ENCODE measurements at regions not wholly inside any gene's neighbourhood (a gene's known extent, or its start where the extent isn't known, plus 50 kb on each side); places are given as distances from the start of the nearest gene placed in this dataset.

DNA sequence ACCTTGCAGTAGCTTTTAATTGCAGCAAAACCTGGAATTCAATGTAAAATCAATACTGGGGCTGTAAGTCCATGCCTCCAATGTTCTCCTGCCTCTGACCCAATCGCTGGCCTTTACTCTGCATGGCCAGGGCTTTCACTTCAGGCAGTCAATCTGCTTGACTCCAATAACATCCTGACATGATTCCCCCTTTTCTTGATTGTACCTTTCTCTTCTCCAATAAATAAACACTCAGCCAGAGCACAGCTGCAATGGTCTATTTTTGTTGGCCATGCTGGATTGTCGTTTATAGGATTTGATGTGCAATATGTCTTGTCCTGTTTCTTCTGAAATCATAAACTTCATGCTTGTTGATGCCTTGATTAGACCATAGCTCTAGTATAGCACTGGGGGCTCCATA is 97.8 kb upstream of the COL1A2 start:
- CTCF ChIA-PET: interaction anchor here (0.8 to 1.1 kb wide), 2 partner anchors 98 to 140 kb away, joined by 7 read pairs; partner anchors contain the start of gene COL1A2
- POLR2A ChIA-PET (ENCODE audit: unreplicated experiment): no interaction called here
- peaks cover 19% of the 10 kb centered on the region for H3K4me1 ChIP-seq (replicated peaks; ENCODE audit: insufficient read depth)
- no peak overlapping the region for H3K27ac ChIP-seq
- no peaks in the 10 kb centered on the region for H4K20me1 ChIP-seq (ENCODE audit: insufficient read depth)
- H3K27me3 ChIP-seq (ENCODE audit: insufficient read depth, low read depth): no peaks in the 10 kb centered on the region
- no peak overlapping the region for H3K4me3 ChIP-seq
- H3K9me3 ChIP-seq (ENCODE audit: insufficient read depth, low read depth): peaks cover 2% of the 10 kb centered on the region; the same call in 1 of the 2 replicates
- H3K36me3 ChIP-seq (ENCODE audit: low read depth): no peaks in the 10 kb centered on the region
- no peak for TF ChIP-seq EZH2 (IDR thresholded peaks at IDR 0.05; ENCODE audit: low read depth)
- TF ChIP-seq, protein P1, sequence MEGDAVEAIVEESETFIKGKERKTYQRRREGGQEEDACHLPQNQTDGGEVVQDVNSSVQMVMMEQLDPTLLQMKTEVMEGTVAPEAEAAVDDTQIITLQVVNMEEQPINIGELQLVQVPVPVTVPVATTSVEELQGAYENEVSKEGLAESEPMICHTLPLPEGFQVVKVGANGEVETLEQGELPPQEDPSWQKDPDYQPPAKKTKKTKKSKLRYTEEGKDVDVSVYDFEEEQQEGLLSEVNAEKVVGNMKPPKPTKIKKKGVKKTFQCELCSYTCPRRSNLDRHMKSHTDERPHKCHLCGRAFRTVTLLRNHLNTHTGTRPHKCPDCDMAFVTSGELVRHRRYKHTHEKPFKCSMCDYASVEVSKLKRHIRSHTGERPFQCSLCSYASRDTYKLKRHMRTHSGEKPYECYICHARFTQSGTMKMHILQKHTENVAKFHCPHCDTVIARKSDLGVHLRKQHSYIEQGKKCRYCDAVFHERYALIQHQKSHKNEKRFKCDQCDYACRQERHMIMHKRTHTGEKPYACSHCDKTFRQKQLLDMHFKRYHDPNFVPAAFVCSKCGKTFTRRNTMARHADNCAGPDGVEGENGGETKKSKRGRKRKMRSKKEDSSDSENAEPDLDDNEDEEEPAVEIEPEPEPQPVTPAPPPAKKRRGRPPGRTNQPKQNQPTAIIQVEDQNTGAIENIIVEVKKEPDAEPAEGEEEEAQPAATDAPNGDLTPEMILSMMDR (conservative IDR thresholded peaks at IDR 0.05): no peak
- no peak overlapping the region for H2AFZ ChIP-seq
- H3F3A ChIP-seq (ENCODE audit: insufficient read depth, low read depth): peaks cover 6% of the 10 kb centered on the region; the same call in 1 of the 2 replicates
- DNase-seq: no peak
- intact Hi-C loops (cut with micrococcal nuclease; ENCODE audit: unreplicated experiment): no loop called here
- H3K79me2 ChIP-seq (ENCODE audit: low read depth): no peaks in the 10 kb centered on the region
- no peak overlapping the region for H3K4me2 ChIP-seq
- no TSS peak for BruUV-seq (replicated peaks)
- no peaks in the 10 kb centered on the region for H3K9me2 ChIP-seq (ENCODE audit: insufficient read depth)

DNA sequence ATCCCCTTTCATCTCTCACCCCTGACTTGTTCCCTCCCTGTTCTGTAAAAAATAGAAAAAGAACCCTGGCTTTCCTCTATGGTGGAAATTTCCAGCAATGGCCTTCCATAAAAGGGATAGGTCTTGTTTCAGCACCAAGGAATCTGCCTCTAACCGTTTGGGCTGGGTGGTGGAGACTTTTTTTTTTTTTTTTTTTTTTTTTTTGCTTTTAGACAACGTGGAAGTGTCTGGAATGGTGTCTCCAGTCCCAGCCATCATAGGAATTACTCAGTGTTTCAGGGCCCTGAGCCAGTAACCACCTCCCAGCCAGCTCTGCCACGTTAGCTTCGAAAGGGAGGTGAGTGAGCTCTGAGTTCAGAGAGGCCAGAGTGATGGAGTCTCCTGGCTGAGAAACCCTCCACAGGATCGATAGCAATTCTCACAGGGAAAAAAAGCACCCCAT is 97.3 kb upstream of the COL1A2 start:
- peak in 1 of 2 experiments; percentile 8 for DNase-seq

DNA sequence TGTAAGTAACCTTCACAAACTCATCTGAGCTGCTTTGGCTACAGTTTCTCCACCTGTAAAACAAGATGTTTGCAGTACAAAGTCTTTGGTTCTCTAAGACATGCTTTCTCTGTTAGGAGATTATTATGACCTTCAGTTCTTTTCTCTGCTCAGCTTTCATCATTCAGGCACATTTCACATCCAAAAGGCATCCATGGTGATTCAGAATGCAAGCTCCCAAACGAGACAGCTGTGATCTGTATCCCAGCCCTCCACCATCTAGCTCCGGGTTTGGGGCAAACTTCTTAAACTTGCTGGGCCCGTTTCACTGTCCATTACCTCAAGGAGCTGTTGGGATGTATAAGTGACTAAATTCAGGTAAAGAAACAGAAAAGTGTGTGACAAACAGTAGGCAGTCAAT is 95.8 kb upstream of the COL1A2 start:
- no peak overlapping the region for H3K27ac ChIP-seq
- TF ChIP-seq, protein P1 (conservative IDR thresholded peaks at IDR 0.05): no peak
- no peak for TF ChIP-seq EZH2 (IDR thresholded peaks at IDR 0.05; ENCODE audit: low read depth)
- H3K36me3 ChIP-seq (ENCODE audit: low read depth): no peaks in the 10 kb centered on the region
- no peak overlapping the region for H3K4me2 ChIP-seq
- H2AFZ ChIP-seq: no peak overlapping the region
- H3K9me3 ChIP-seq (ENCODE audit: insufficient read depth, low read depth): peaks cover 9% of the 10 kb centered on the region; the same call in 1 of the 2 replicates
- no peaks in the 10 kb centered on the region for H4K20me1 ChIP-seq (ENCODE audit: insufficient read depth)
- no TSS peak for BruUV-seq (replicated peaks)
- no peaks in the 10 kb centered on the region for H3K9me2 ChIP-seq (ENCODE audit: insufficient read depth)
- no peaks in the 10 kb centered on the region for H3K79me2 ChIP-seq (ENCODE audit: low read depth)
- DNase-seq: no peak
- H3K27me3 ChIP-seq (ENCODE audit: insufficient read depth, low read depth): no peaks in the 10 kb centered on the region
- CTCF ChIA-PET: interaction anchor here (0.9 kb wide), 1 partner anchor 96 kb away, joined by 3 read pairs; no protein-coding TSS in a partner anchor
- peaks cover 6% of the 10 kb centered on the region; the same call in 1 of the 2 replicates for H3F3A ChIP-seq (ENCODE audit: insufficient read depth, low read depth)
- H3K4me1 ChIP-seq (replicated peaks; ENCODE audit: insufficient read depth): peaks cover 24% of the 10 kb centered on the region
- no peak overlapping the region for H3K4me3 ChIP-seq
- POLR2A ChIA-PET (ENCODE audit: unreplicated experiment): no interaction called here
- intact Hi-C loops (cut with micrococcal nuclease; ENCODE audit: unreplicated experiment): no loop called here

More for the DNA sequence above, 97.3 kb upstream of the COL1A2 start:
- H3K4me3 ChIP-seq: no peak overlapping the region
- peaks cover 6% of the 10 kb centered on the region; the same call in 1 of the 2 replicates for H3F3A ChIP-seq (ENCODE audit: insufficient read depth, low read depth)
- ChIA-PET POLR2A (ENCODE audit: unreplicated experiment) (interaction anchor here (0.6 kb wide), 1 partner anchor 102 kb away, joined by 3 read pairs; no protein-coding TSS in a partner anchor), CTCF (no interaction called here)
- peaks cover 3% of the 10 kb centered on the region; the same call in 1 of the 2 replicates for H3K9me3 ChIP-seq (ENCODE audit: insufficient read depth, low read depth)
- TF ChIP-seq EZH2 (IDR thresholded peaks at IDR 0.05; ENCODE audit: low read depth): no peak
- TF ChIP-seq, protein P1 (conservative IDR thresholded peaks at IDR 0.05): no peak
- intact Hi-C loops (cut with micrococcal nuclease; ENCODE audit: unreplicated experiment): no loop called here
- H2AFZ ChIP-seq: no peak overlapping the region
- H4K20me1 ChIP-seq (ENCODE audit: insufficient read depth): no peaks in the 10 kb centered on the region
- H3K27me3 ChIP-seq (ENCODE audit: insufficient read depth, low read depth): no peaks in the 10 kb centered on the region
- H3K27ac ChIP-seq: no peak overlapping the region
- BruUV-seq (replicated peaks): no TSS peak
- no peaks in the 10 kb centered on the region for H3K36me3 ChIP-seq (ENCODE audit: low read depth)
- peaks cover 24% of the 10 kb centered on the region for H3K4me1 ChIP-seq (replicated peaks; ENCODE audit: insufficient read depth)
- H3K79me2 ChIP-seq (ENCODE audit: low read depth): no peaks in the 10 kb centered on the region
- H3K9me2 ChIP-seq (ENCODE audit: insufficient read depth): no peaks in the 10 kb centered on the region
- H3K4me2 ChIP-seq: no peak overlapping the region
